ENCODE measurements at regions not wholly inside any gene's neighbourhood (a gene's known extent, or its start where the extent isn't known, plus 50 kb on each side); places are given as distances from the start of the nearest gene placed in this dataset.

DNA sequence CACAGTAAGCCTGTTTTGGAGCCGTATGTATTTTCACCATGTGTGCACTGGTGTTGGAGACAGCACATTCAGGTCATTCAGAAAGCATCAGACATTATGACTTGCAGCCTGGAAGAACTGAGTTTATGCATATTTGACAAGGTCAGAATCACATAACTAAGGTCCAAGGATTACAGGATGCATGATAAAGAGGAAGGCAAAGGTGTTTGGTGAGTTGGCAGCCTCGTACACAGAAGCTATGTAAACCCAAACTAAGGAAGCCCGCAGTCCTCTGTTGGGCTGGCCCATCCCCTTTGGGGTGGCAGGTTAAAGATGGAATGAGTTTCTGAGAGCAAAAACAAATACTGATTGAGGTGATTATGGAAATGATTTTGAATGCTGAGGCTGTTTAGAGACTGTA, 218.4 kb downstream of the KTN1 start:
- no peak overlapping the region for H3K27ac ChIP-seq (ENCODE audit: low read depth in 1 of 2, low read length in 2 of 2)
- no peak for TF ChIP-seq GABPA (IDR thresholded peaks at IDR 0.05 in 1 of 2, conservative IDR thresholded peaks at IDR 0.05 in 1 of 2)
- TF ChIP-seq YY1 (IDR thresholded peaks at IDR 0.05), result no peak
- TF ChIP-seq EGR1 (IDR thresholded peaks at IDR 0.05; ENCODE audit: low read depth in 2 of 2), result no peak
- TF ChIP-seq SP1 (IDR thresholded peaks at IDR 0.05), result no peak
- no peak for TF ChIP-seq HNF4A (conservative IDR thresholded peaks at IDR 0.05)
- no peak for TF ChIP-seq NR2F2 (IDR thresholded peaks at IDR 0.05)
- TF ChIP-seq, protein P1, sequence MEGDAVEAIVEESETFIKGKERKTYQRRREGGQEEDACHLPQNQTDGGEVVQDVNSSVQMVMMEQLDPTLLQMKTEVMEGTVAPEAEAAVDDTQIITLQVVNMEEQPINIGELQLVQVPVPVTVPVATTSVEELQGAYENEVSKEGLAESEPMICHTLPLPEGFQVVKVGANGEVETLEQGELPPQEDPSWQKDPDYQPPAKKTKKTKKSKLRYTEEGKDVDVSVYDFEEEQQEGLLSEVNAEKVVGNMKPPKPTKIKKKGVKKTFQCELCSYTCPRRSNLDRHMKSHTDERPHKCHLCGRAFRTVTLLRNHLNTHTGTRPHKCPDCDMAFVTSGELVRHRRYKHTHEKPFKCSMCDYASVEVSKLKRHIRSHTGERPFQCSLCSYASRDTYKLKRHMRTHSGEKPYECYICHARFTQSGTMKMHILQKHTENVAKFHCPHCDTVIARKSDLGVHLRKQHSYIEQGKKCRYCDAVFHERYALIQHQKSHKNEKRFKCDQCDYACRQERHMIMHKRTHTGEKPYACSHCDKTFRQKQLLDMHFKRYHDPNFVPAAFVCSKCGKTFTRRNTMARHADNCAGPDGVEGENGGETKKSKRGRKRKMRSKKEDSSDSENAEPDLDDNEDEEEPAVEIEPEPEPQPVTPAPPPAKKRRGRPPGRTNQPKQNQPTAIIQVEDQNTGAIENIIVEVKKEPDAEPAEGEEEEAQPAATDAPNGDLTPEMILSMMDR (IDR thresholded peaks at IDR 0.05; ENCODE audit: low read depth, low read length, missing input control), result no peak
- no peak for TF ChIP-seq JUND (IDR thresholded peaks at IDR 0.05)
- TF ChIP-seq, protein P2, sequence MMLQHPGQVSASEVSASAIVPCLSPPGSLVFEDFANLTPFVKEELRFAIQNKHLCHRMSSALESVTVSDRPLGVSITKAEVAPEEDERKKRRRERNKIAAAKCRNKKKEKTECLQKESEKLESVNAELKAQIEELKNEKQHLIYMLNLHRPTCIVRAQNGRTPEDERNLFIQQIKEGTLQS (IDR thresholded peaks at IDR 0.05), result no peak
- TF ChIP-seq, protein P3, sequence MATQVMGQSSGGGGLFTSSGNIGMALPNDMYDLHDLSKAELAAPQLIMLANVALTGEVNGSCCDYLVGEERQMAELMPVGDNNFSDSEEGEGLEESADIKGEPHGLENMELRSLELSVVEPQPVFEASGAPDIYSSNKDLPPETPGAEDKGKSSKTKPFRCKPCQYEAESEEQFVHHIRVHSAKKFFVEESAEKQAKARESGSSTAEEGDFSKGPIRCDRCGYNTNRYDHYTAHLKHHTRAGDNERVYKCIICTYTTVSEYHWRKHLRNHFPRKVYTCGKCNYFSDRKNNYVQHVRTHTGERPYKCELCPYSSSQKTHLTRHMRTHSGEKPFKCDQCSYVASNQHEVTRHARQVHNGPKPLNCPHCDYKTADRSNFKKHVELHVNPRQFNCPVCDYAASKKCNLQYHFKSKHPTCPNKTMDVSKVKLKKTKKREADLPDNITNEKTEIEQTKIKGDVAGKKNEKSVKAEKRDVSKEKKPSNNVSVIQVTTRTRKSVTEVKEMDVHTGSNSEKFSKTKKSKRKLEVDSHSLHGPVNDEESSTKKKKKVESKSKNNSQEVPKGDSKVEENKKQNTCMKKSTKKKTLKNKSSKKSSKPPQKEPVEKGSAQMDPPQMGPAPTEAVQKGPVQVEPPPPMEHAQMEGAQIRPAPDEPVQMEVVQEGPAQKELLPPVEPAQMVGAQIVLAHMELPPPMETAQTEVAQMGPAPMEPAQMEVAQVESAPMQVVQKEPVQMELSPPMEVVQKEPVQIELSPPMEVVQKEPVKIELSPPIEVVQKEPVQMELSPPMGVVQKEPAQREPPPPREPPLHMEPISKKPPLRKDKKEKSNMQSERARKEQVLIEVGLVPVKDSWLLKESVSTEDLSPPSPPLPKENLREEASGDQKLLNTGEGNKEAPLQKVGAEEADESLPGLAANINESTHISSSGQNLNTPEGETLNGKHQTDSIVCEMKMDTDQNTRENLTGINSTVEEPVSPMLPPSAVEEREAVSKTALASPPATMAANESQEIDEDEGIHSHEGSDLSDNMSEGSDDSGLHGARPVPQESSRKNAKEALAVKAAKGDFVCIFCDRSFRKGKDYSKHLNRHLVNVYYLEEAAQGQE (IDR thresholded peaks at IDR 0.05), result no peak
- TF ChIP-seq HNF4G (IDR thresholded peaks at IDR 0.05), result no peak
- no peak for TF ChIP-seq FOXA1 (IDR thresholded peaks at IDR 0.05)
- no peak for TF ChIP-seq TAF1 (conservative IDR thresholded peaks at IDR 0.05)
- no peaks in the 10 kb centered on the region for H3K36me3 ChIP-seq (ENCODE audit: control insufficient read depth in 4 of 4, insufficient read depth in 3 of 4, low read depth in 1 of 4, low read length in 3 of 4)
- H3K4me1 ChIP-seq (ENCODE audit: control insufficient read depth in 4 of 4, insufficient read depth in 4 of 4, low read length in 3 of 4), result no peaks in the 10 kb centered on the region
- H3K9me3 ChIP-seq (ENCODE audit: control insufficient read depth in 4 of 4, low read length in 3 of 4), result no peaks in the 10 kb centered on the region
- no peak for DNase-seq (ENCODE audit: low spot score)
- no peak overlapping the region for H3K4me3 ChIP-seq (ENCODE audit: low read depth in 1 of 3, low read length in 3 of 3)
- no peak overlapping the region for H3K9ac ChIP-seq (ENCODE audit: low read depth in 1 of 2, low read length in 2 of 2)
- 77% methylated on average over 3 of the region's 3 CpGs for WGBS
- no peaks in the 10 kb centered on the region for H3K27me3 ChIP-seq (ENCODE audit: control insufficient read depth in 4 of 4, insufficient read depth in 4 of 4, low read length in 3 of 4)

DNA sequence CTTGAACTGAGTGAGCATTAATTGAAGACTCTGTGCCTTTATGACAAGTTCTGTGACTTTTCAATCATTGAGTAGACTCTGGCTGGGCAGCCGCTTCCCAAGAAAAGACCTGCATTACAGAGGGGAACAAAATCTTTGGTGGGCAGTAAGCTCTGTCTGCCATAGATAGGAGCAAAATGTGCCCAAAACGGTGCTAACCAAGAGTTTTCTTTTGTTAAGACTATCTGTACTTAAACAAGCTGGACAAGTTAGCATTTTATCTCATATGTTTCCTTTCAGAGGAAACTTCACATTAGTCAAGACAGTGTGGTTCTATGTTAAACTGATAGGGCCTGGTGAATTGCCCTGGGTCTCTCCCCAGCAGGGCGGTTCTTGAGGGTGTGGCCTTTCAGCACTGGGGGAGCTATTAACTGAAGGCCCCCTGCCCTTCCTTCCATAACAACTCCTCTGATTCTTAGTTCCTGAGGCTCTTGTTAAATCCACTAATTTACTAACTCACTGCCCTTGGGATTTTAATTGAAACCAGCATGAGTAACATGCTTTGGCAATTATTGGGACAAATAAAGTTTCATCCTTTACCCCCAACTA, 219.6 kb downstream of the KTN1 start:
- H3K36me3 ChIP-seq (ENCODE audit: control insufficient read depth in 4 of 4, insufficient read depth in 3 of 4, low read depth in 1 of 4, low read length in 3 of 4), result no peaks in the 10 kb centered on the region
- H3K9me3 ChIP-seq (ENCODE audit: control insufficient read depth in 4 of 4, low read length in 3 of 4), result no peaks in the 10 kb centered on the region
- no peak overlapping the region for H3K27ac ChIP-seq (ENCODE audit: low read depth in 1 of 2, low read length in 2 of 2)
- WGBS, result 76% methylated on average over 3 of the region's 3 CpGs
- H3K4me3 ChIP-seq (ENCODE audit: low read depth in 1 of 3, low read length in 3 of 3), result no peak overlapping the region
- H3K4me1 ChIP-seq (ENCODE audit: control insufficient read depth in 4 of 4, insufficient read depth in 4 of 4, low read length in 3 of 4), result no peaks in the 10 kb centered on the region
- DNase-seq (ENCODE audit: low spot score), result no peak
- no peaks in the 10 kb centered on the region for H3K27me3 ChIP-seq (ENCODE audit: control insufficient read depth in 4 of 4, insufficient read depth in 4 of 4, low read length in 3 of 4)
- no peak overlapping the region for H3K9ac ChIP-seq (ENCODE audit: low read depth in 1 of 2, low read length in 2 of 2)
- TF ChIP-seq, protein P4, sequence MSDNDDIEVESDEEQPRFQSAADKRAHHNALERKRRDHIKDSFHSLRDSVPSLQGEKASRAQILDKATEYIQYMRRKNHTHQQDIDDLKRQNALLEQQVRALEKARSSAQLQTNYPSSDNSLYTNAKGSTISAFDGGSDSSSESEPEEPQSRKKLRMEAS (IDR thresholded peaks at IDR 0.05), result no peak
- no peak for TF ChIP-seq FOXA1 (IDR thresholded peaks at IDR 0.05)
- TF ChIP-seq YY1 (IDR thresholded peaks at IDR 0.05), result no peak
- no peak for TF ChIP-seq EGR1 (IDR thresholded peaks at IDR 0.05; ENCODE audit: low read depth in 2 of 2)
- TF ChIP-seq, protein P5, sequence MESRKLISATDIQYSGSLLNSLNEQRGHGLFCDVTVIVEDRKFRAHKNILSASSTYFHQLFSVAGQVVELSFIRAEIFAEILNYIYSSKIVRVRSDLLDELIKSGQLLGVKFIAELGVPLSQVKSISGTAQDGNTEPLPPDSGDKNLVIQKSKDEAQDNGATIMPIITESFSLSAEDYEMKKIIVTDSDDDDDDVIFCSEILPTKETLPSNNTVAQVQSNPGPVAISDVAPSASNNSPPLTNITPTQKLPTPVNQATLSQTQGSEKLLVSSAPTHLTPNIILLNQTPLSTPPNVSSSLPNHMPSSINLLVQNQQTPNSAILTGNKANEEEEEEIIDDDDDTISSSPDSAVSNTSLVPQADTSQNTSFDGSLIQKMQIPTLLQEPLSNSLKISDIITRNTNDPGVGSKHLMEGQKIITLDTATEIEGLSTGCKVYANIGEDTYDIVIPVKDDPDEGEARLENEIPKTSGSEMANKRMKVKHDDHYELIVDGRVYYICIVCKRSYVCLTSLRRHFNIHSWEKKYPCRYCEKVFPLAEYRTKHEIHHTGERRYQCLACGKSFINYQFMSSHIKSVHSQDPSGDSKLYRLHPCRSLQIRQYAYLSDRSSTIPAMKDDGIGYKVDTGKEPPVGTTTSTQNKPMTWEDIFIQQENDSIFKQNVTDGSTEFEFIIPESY (IDR thresholded peaks at IDR 0.05), result no peak
- TF ChIP-seq NR2F2 (IDR thresholded peaks at IDR 0.05), result no peak
- no peak for TF ChIP-seq JUND (IDR thresholded peaks at IDR 0.05)
- TF ChIP-seq, protein P3 (IDR thresholded peaks at IDR 0.05), result no peak
- no peak for TF ChIP-seq GABPA (IDR thresholded peaks at IDR 0.05 in 1 of 2, conservative IDR thresholded peaks at IDR 0.05 in 1 of 2)
- no peak for TF ChIP-seq FOXA2 (IDR thresholded peaks at IDR 0.05)
- no peak for TF ChIP-seq RXRA (IDR thresholded peaks at IDR 0.05)
- TF ChIP-seq, protein P1 (IDR thresholded peaks at IDR 0.05; ENCODE audit: low read depth, low read length, missing input control), result no peak
- no peak for TF ChIP-seq TAF1 (conservative IDR thresholded peaks at IDR 0.05)

Measured in liver (tissue), 8 donors.